ENCODE measurements at regions not wholly inside any gene's neighbourhood (a gene's known extent, or its start where the extent isn't known, plus 50 kb on each side); places are given as distances from the start of the nearest gene placed in this dataset.

GRCh38 chr13:64871742-64872141, 2358.4 kb downstream of the PCDH9 start:
- TF ChIP-seq EZH2phosphoT487 (conservative IDR thresholded peaks at IDR 0.05; ENCODE audit: low read length), result no peak
- no peak for TF ChIP-seq CTCF (IDR thresholded peaks at IDR 0.05; ENCODE audit: insufficient read depth, low read length, poor library complexity, severe bottlenecking)

Measured in SU-DHL-6 (cell line).